Esophagus muscularis mucosa (tissue), 3 donors: ENCODE measurements at regions not wholly inside any gene's neighbourhood (a gene's known extent, or its start where the extent isn't known, plus 50 kb on each side); places are given as distances from the start of the nearest gene placed in this dataset.

Source experiments
- CTCF ChIP-seq, 3 experiments: fragments of 200-600 bp in 2 of 3; fragments of 450-650 bp in 1 of 3; sonication (generic) in 2 of 3; IDR thresholded peaks; one replicate each; pipeline ENCODE4 v1.5.1; 2017 to 2019; ENCODE audit warnings: antibody characterized with exemption in 3 of 3, mild to moderate bottlenecking in 2 of 3, moderate library complexity in 1 of 3
- EP300 ChIP-seq: sonication (generic); formaldehyde crosslinking; IDR thresholded peaks from one replicate; pipeline ENCODE4 v1.6.1; 2017; ENCODE audit warnings: antibody characterized with exemption

- TF ChIP-seq EP300 = no peak
- TF ChIP-seq CTCF (IDR thresholded peaks at IDR 0.05) = no peak
Measured at GRCh38 chr6:6756526-6756925, 168.0 kb downstream of the LY86 start.
